SK-N-SH (cell line): ENCODE measurements at regions not wholly inside any gene's neighbourhood (a gene's known extent, or its start where the extent isn't known, plus 50 kb on each side); places are given as distances from the start of the nearest gene placed in this dataset.

Source experiments
- CTCF ChIA-PET: fragments of 300-600, 350-600 bp; formaldehyde crosslinking; extraction: SDS; loops from one replicate; lab custom pipeline; 2021; lab: Yijun Ruan, JAX
- POLR2A ChIA-PET: fragments of 350-600 bp; sonication (Branson Sonifier 250); formaldehyde crosslinking; extraction: SDS; loops from one replicate; lab custom pipeline; 2020; ENCODE audit warnings: antibody characterized with exemption, inconsistent platforms; lab: Yijun Ruan, JAX
- DNase-seq: peaks from one replicate; pipeline ENCODE4 v3.0.0; 2012
- H2AFZ ChIP-seq: fragments of 200-600 bp; sonication (generic); 2 replicates; pipeline ENCODE4 v1.8.1; 2016; ENCODE audit warnings: antibody characterized with exemption, mild to moderate bottlenecking, low read depth
- H3F3A ChIP-seq: fragments of 200-600 bp; sonication (generic); replicated peaks from 2 replicates; pipeline ENCODE3; 2016; ENCODE audit warnings: antibody characterized with exemption, mild to moderate bottlenecking; ENCODE audit not compliant: insufficient read depth
- H3K27ac ChIP-seq, 2 experiments: fragments of 200-500 bp in 1 of 2; fragments of 200-600 bp in 1 of 2; sonication (Bioruptor generic) in 1 of 2; sonication (generic), shearing (Covaris generic) in 1 of 2; 2 replicates each; pipeline versions ENCODE4 v1.5.1 to v1.6.1; 2014 to 2016; ENCODE audit warnings: low read depth in 2 of 2, inconsistent platforms in 1 of 2, low read length in 1 of 2, mild to moderate bottlenecking in 1 of 2, mixed read lengths in 1 of 2
- H3K27me3 ChIP-seq: fragments of 200-600 bp; sonication (generic), shearing (Covaris generic); 2 replicates; pipeline ENCODE4 v1.6.1; 2016; ENCODE audit warnings: mixed run types; ENCODE audit not compliant: insufficient read depth
- H3K36me3 ChIP-seq, 2 experiments: fragments of 200-500 bp in 1 of 2; fragments of 200-600 bp in 1 of 2; sonication (Bioruptor generic) in 1 of 2; sonication (generic) in 1 of 2; replicated peaks in 1 of 2; 2 replicates each; pipeline versions ENCODE3 to v1.5.1; 2014 to 2016; ENCODE audit warnings: low read length in 1 of 2, mild to moderate bottlenecking in 1 of 2; ENCODE audit not compliant: insufficient read depth in 2 of 2, control insufficient read depth in 1 of 2
- H3K4me1 ChIP-seq, 2 experiments: fragments of 200-500 bp in 1 of 2; fragments of 200-600 bp in 1 of 2; sonication (Bioruptor generic) in 1 of 2; sonication (generic), shearing (Covaris generic) in 1 of 2; 2 replicates each; pipeline versions ENCODE4 v1.5.1 to v1.6.1; 2014 to 2016; ENCODE audit warnings: low read depth in 1 of 2, low read length in 1 of 2, mixed run types in 1 of 2; ENCODE audit not compliant: insufficient read depth in 2 of 2, control insufficient read depth in 1 of 2
- H3K4me2 ChIP-seq: fragments of 200-600 bp; sonication (generic), shearing (Covaris generic); 2 replicates; pipeline ENCODE4 v1.6.1; 2017; ENCODE audit warnings: mixed run types
- H3K4me3 ChIP-seq, 2 experiments: fragments of 200-500 bp in 1 of 2; fragments of 200-600 bp in 1 of 2; sonication (Bioruptor generic) in 1 of 2; sonication (generic), shearing (Covaris generic) in 1 of 2; 2 replicates each; pipeline versions ENCODE4 v1.5.1 to v1.8.1; 2014 to 2016; ENCODE audit warnings: low read depth in 2 of 2, inconsistent platforms in 1 of 2, low read length in 1 of 2, mild to moderate bottlenecking in 1 of 2, mixed read lengths in 1 of 2, moderate library complexity in 1 of 2
- H3K79me2 ChIP-seq: fragments of 200-600 bp; sonication (generic); 2 replicates; pipeline ENCODE4 v1.8.1; 2017; ENCODE audit warnings: mild to moderate bottlenecking; ENCODE audit not compliant: insufficient read depth
- H3K9ac ChIP-seq: fragments of 200-600 bp; sonication (generic); 2 replicates; pipeline ENCODE4 v1.6.1; 2017; ENCODE audit warnings: mixed run types
- H3K9me2 ChIP-seq: fragments of 200-600 bp; sonication (generic); 2 replicates; pipeline ENCODE4 v1.6.1; 2017; ENCODE audit warnings: mixed run types
- H3K9me3 ChIP-seq: fragments of 200-600 bp; sonication (generic); 2 replicates; pipeline ENCODE4 v1.6.1; 2017; ENCODE audit warnings: mixed run types, mild to moderate bottlenecking, moderate library complexity
- H4K20me1 ChIP-seq: fragments of 200-600 bp; sonication (generic); 2 replicates; pipeline ENCODE4 v1.6.1; 2017; ENCODE audit warnings: mild to moderate bottlenecking, mixed run types; ENCODE audit not compliant: insufficient read depth
- CHD2 ChIP-seq: fragments of 150-350 bp; IDR thresholded peaks from 2 replicates; pipeline ENCODE4 v1.6.1; 2018; ENCODE audit warnings: low read length; ENCODE audit not compliant: partially characterized antibody
- CTCF ChIP-seq: fragments of 200-600 bp; sonication (generic); IDR thresholded peaks from 2 replicates; pipeline ENCODE4 v1.6.1; 2017; ENCODE audit warnings: antibody characterized with exemption, mild to moderate bottlenecking, moderate library complexity
- FOSL2 ChIP-seq: IDR thresholded peaks from 2 replicates; pipeline ENCODE4 v1.4.0; 2012; ENCODE audit warnings: low read depth, mild to moderate bottlenecking, moderate library complexity, borderline replicate concordance
- FOXJ3 ChIP-seq: sonication (generic); formaldehyde crosslinking; IDR thresholded peaks from 2 replicates; pipeline ENCODE4 v1.5.1; 2020; ENCODE audit warnings: mild to moderate bottlenecking, missing genetic modification reagents
- FOXM1 ChIP-seq: IDR thresholded peaks from 2 replicates; pipeline ENCODE4 v1.4.0; 2012; ENCODE audit warnings: low read depth, mild to moderate bottlenecking
- GABPA ChIP-seq: IDR thresholded peaks from 2 replicates; pipeline ENCODE4 v1.4.0; 2012; ENCODE audit warnings: low read depth, mild to moderate bottlenecking
- GATA2 ChIP-seq: sonication (generic); formaldehyde crosslinking; IDR thresholded peaks from 2 replicates; pipeline ENCODE4 v1.5.0; 2020; ENCODE audit warnings: mild to moderate bottlenecking, missing genetic modification reagents
- IRF3 ChIP-seq: fragments of 150-350 bp; IDR thresholded peaks from 2 replicates; pipeline ENCODE4 v1.6.1; 2016; ENCODE audit warnings: mild to moderate bottlenecking, low read depth, low read length
- NFIC ChIP-seq: IDR thresholded peaks from 2 replicates; pipeline ENCODE4 v1.4.0; 2012; ENCODE audit warnings: borderline replicate concordance
- NRF1 ChIP-seq: IDR thresholded peaks from 2 replicates; pipeline ENCODE4 v1.6.1; 2012; ENCODE audit warnings: low read depth, mild to moderate bottlenecking, low read length
- RXRA ChIP-seq: IDR thresholded peaks from 2 replicates; pipeline ENCODE4 v1.4.0; 2012; ENCODE audit warnings: low read depth, mild to moderate bottlenecking, borderline replicate concordance
- SIN3A ChIP-seq: IDR thresholded peaks from 2 replicates; pipeline ENCODE4 v1.6.1; 2012; ENCODE audit warnings: low read depth, mild to moderate bottlenecking, low read length, moderate library complexity, borderline replicate concordance
- TEAD4 ChIP-seq: IDR thresholded peaks from 2 replicates; pipeline ENCODE4 v1.4.0; 2012; ENCODE audit warnings: mild to moderate bottlenecking, borderline replicate concordance; ENCODE audit not compliant: insufficient read depth
- YY1 ChIP-seq: IDR thresholded peaks from 2 replicates; pipeline ENCODE4 v1.4.0; 2012; ENCODE audit warnings: low read depth, mild to moderate bottlenecking
- WGBS: methylation state at CpG from one replicate; pipeline ENCODE4 v1.1.6; 2017; ENCODE audit warnings: low lambda C conversion rate; 5-methylcytosine and 5-hydroxymethylcytosine counted together
- TF ChIP-seq, protein P1 (sequence below): IDR thresholded peaks from 2 replicates; pipeline ENCODE4 v1.6.1; 2012; ENCODE audit warnings: mild to moderate bottlenecking, low read depth, low read length, moderate library complexity

- TF ChIP-seq, protein P1, sequence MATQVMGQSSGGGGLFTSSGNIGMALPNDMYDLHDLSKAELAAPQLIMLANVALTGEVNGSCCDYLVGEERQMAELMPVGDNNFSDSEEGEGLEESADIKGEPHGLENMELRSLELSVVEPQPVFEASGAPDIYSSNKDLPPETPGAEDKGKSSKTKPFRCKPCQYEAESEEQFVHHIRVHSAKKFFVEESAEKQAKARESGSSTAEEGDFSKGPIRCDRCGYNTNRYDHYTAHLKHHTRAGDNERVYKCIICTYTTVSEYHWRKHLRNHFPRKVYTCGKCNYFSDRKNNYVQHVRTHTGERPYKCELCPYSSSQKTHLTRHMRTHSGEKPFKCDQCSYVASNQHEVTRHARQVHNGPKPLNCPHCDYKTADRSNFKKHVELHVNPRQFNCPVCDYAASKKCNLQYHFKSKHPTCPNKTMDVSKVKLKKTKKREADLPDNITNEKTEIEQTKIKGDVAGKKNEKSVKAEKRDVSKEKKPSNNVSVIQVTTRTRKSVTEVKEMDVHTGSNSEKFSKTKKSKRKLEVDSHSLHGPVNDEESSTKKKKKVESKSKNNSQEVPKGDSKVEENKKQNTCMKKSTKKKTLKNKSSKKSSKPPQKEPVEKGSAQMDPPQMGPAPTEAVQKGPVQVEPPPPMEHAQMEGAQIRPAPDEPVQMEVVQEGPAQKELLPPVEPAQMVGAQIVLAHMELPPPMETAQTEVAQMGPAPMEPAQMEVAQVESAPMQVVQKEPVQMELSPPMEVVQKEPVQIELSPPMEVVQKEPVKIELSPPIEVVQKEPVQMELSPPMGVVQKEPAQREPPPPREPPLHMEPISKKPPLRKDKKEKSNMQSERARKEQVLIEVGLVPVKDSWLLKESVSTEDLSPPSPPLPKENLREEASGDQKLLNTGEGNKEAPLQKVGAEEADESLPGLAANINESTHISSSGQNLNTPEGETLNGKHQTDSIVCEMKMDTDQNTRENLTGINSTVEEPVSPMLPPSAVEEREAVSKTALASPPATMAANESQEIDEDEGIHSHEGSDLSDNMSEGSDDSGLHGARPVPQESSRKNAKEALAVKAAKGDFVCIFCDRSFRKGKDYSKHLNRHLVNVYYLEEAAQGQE = no peak
- TF ChIP-seq CTCF = no peak
Measured at GRCh38 chr1:78240755-78241154, 195.0 kb downstream of the GIPC2 start (continued).

DNA sequence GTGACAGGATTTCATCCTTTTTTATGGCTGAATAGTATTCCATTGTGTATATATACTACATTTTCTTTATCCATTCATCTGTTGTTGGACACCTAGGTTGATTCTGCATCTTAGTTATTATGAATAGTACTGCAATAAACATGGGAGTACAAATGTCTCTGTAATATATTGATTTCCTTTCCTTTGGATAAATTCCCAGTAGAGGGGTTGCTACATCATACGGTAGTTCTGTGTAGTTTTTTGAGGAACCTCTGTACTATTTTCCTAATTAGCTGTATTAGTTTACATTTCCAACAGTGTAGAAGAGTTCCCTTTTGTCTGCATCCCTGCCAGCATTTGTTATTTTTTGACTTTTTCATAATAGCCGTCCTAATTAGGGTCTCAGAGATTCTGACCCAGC, 201.3 kb downstream of the GIPC2 start:
- Histone ChIP-seq H3K27ac (no peak overlapping the region), H3K36me3 (no peaks in the 10 kb centered on the region), H3K9ac (no peak overlapping the region), H3K27me3 (no peaks in the 10 kb centered on the region), H3K9me2 (no peaks in the 10 kb centered on the region), H2AFZ (no peak overlapping the region), H3K4me3 (no peak overlapping the region), H3K4me1 (no peaks in the 10 kb centered on the region), H3K4me2 (no peak overlapping the region), H3F3A (no peaks in the 10 kb centered on the region), H3K9me3 (no peaks in the 10 kb centered on the region), H3K79me2 (no peaks in the 10 kb centered on the region), H4K20me1 (no peaks in the 10 kb centered on the region)
- ChIA-PET CTCF (no interaction called here), POLR2A (no interaction called here)
- 80% methylated on average over 2 of the region's 2 CpGs for WGBS
- TF ChIP-seq NFIC (no peak), FOSL2 (no peak)
- no peak for DNase-seq

- no peaks in the 10 kb centered on the region for H3K27me3 ChIP-seq
- no peak for TF ChIP-seq FOXJ3 (CRISPR knock-in tag)
- no peak for TF ChIP-seq GABPA
- TF ChIP-seq SIN3A = no peak
- TF ChIP-seq NRF1 = no peak
- no peak for TF ChIP-seq IRF3
- TF ChIP-seq TEAD4 = no peak
- no peak for TF ChIP-seq RXRA
- TF ChIP-seq YY1 = no peak
- TF ChIP-seq FOXM1 = no peak
- TF ChIP-seq CHD2 = no peak
- TF ChIP-seq GATA2 (CRISPR knock-in tag) = no peak
- no peaks in the 10 kb centered on the region for H3K9me3 ChIP-seq
- H3K27ac ChIP-seq = no peak overlapping the region
- 66% methylated on average over 4 of the region's 4 CpGs for WGBS
- peak overlapping the region; percentile 7; the same call in 1 of the 2 replicates for H2AFZ ChIP-seq
- ChIA-PET CTCF (interaction anchor here (1.0 kb wide), 1 partner anchor 85 kb away, joined by 3 read pairs; no protein-coding TSS in a partner anchor), POLR2A (no interaction called here)
- H3K4me3 ChIP-seq = no peak overlapping the region
- no peaks in the 10 kb centered on the region for H3K4me1 ChIP-seq
- no peaks in the 10 kb centered on the region for H3K36me3 ChIP-seq
- H3F3A ChIP-seq = no peaks in the 10 kb centered on the region
- no peak overlapping the region for H3K4me2 ChIP-seq
- no peaks in the 10 kb centered on the region for H3K79me2 ChIP-seq
- no peak overlapping the region for H3K9ac ChIP-seq
- DNase-seq = no peak
- H3K9me2 ChIP-seq = no peaks in the 10 kb centered on the region
- no peaks in the 10 kb centered on the region for H4K20me1 ChIP-seq
Measured at GRCh38 chr1:78250201-78250600, 204.4 kb downstream of the GIPC2 start.
